ENCODE measurements at regions not wholly inside any gene's neighbourhood (a gene's known extent, or its start where the extent isn't known, plus 50 kb on each side); places are given as distances from the start of the nearest gene placed in this dataset.

DNA sequence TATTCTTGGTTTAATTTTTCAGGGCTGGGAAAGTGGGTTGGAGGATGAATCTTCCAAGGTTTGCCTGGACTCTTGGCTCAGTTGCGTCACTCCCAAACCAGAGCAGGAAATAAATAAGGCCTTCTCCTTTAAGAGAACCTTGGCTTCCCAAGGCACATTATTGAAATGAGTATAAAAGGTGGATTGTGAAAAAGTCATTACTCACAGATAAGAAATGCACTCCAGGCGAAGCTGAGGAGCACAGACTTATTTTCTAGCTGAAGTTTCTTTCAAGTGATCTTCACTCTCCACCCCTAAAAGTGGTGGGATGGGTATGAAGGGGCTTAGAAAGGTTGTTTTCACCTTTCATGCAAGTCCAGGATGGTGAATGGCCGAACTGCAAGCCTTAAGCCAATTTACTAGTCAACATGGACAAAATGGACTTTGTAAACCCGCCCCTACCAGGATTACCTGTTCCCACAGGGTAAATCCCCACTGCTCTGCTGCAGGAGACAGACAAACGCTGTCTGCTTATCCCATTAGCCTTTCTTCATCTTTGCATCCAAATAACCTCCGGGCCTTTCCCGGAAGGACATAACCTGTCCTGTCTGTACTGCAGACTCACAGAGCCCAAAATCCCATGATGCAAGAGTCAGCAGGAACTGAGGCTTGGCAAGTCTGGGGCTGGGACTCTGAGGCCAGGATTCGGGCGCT is 207.6 kb downstream of the BCL11B start:
- Histone ChIP-seq H3K9me3 (ENCODE audit: insufficient read depth, low read depth, low read length) (no peaks in the 10 kb centered on the region), H3K9ac (ENCODE audit: low read depth, low read length) (no peak overlapping the region), H3K4me1 (ENCODE audit: insufficient read depth, low read length) (no peaks in the 10 kb centered on the region), H3K36me3 (ENCODE audit: insufficient read depth, low read depth, low read length) (no peaks in the 10 kb centered on the region), H3K27ac (ENCODE audit: low read length) (no peak overlapping the region), H3K4me3 (ENCODE audit: low read length) (no peak overlapping the region), H3K27me3 (ENCODE audit: insufficient read depth, low read length) (no peaks in the 10 kb centered on the region)

DNA sequence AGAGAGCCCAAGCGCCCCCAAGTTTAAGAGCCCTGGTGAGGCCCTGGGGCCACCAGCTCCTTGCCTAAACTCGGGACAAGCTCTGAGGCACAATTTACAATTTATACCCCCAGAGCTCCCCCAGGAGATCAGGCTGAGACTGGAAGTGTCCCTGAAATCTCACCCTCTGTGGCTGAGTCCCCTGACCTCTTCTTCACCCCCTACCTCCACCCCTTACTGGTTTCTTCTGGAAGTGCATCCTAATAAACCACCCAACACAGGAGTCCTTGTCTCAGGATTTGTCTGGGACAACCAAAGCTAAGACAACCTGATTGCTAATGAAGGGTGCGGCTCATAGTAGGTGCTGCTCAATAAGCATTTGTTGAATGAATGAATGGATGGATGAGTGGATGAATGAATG is 206.4 kb downstream of the BCL11B start:
- Histone ChIP-seq H3K27me3 (ENCODE audit: insufficient read depth, low read length) (no peaks in the 10 kb centered on the region), H3K9ac (ENCODE audit: low read depth, low read length) (no peak overlapping the region), H3K27ac (ENCODE audit: low read length) (no peak overlapping the region), H3K4me3 (ENCODE audit: low read length) (no peak overlapping the region), H3K4me1 (ENCODE audit: insufficient read depth, low read length) (no peaks in the 10 kb centered on the region), H3K9me3 (ENCODE audit: insufficient read depth, low read depth, low read length) (no peaks in the 10 kb centered on the region), H3K36me3 (ENCODE audit: insufficient read depth, low read depth, low read length) (no peaks in the 10 kb centered on the region)

DNA sequence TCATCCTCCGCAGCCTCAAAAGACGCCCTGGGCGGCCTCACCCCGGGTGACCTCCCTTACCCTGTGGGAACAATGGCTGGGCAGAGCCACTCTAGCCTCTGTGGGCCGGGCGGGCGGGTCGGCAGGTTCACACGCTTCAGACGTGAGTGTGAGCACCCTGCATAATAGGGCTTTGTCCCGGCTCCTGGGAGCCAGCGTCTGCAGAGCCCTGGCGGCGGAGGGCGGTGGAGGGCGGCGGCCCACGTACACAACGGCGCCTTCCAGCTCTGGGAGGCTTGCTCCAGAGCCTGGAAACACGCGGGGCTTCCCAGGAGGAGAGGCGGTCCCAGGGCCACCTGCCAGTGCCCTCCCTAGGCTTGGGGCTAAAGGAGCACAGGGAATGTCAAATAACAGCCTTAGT is 205.6 kb downstream of the BCL11B start:
- no peaks in the 10 kb centered on the region for H3K27me3 ChIP-seq (ENCODE audit: insufficient read depth, low read length)
- no peaks in the 10 kb centered on the region for H3K9me3 ChIP-seq (ENCODE audit: insufficient read depth, low read depth, low read length)
- no peak overlapping the region for H3K27ac ChIP-seq (ENCODE audit: low read length)
- H3K4me1 ChIP-seq (ENCODE audit: insufficient read depth, low read length), result no peaks in the 10 kb centered on the region
- no peaks in the 10 kb centered on the region for H3K36me3 ChIP-seq (ENCODE audit: insufficient read depth, low read depth, low read length)
- no peak overlapping the region for H3K9ac ChIP-seq (ENCODE audit: low read depth, low read length)
- no peak overlapping the region for H3K4me3 ChIP-seq (ENCODE audit: low read length)

DNA sequence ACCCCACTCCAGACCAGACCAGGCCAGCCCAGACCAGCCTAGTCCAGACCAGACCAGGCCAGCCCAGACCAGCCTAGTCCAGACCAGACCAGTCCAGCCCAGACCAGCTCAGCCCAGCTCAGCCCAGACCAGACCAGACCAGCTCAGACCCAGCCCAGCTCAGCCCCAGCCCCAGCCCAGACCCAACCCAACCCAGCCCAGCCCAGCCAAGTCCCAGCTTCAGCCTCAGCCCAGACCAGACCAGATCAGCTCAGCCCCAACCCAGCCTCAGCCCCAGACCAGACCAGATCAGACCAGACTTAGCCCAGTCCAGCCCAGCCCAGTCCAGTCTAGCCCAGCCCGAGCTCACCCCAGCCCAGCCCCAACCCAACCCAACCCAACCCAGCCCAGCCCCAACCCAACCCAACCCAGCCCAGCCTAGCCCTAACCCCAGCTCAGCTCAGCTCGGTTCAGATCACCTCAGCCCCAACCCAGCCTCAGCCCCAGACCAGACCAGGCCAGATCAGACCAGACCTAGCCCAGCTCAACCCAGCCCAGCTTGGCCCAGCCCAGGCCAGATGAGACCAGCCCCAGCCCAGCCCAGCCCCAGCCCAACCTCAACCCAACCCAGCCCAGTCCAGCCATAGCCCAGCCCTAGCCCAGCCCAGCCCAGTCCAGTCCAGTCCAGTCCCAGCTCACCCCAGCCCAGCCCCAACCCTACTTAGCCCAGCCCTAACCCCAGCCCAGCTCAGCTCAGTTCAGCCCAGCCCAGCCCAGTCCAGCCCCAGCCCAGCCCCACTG is 204.7 kb downstream of the BCL11B start:
- Histone ChIP-seq H3K9me3 (ENCODE audit: insufficient read depth, low read depth, low read length) (no peaks in the 10 kb centered on the region), H3K27ac (ENCODE audit: low read length) (no peak overlapping the region), H3K9ac (ENCODE audit: low read depth, low read length) (no peak overlapping the region), H3K4me1 (ENCODE audit: insufficient read depth, low read length) (no peaks in the 10 kb centered on the region), H3K27me3 (ENCODE audit: insufficient read depth, low read length) (no peaks in the 10 kb centered on the region), H3K4me3 (ENCODE audit: low read length) (no peak overlapping the region), H3K36me3 (ENCODE audit: insufficient read depth, low read depth, low read length) (no peaks in the 10 kb centered on the region)

DNA sequence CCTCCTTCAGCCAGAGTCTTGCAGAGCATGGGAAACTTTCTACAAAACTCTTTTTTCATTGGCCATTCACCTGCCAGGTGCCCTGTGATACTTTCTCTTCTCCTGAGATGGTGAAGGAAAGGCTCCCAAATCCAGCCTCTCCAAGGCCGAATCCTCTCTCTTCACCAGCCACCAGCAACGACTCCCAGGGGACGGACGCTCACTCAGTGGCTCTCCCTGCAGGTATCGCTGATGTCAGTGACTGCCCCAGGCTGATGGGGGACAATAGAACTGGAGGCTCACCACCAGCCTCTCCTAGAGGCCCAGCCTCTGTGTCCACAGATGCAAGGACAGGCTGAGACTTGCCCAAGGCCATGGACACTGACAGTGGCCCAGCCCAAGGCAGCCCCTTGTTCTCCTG is 204.1 kb downstream of the BCL11B start:
- Histone ChIP-seq H3K4me1 (ENCODE audit: insufficient read depth, low read length) (no peaks in the 10 kb centered on the region), H3K4me3 (ENCODE audit: low read length) (no peak overlapping the region), H3K36me3 (ENCODE audit: insufficient read depth, low read depth, low read length) (no peaks in the 10 kb centered on the region), H3K27ac (ENCODE audit: low read length) (no peak overlapping the region), H3K9me3 (ENCODE audit: insufficient read depth, low read depth, low read length) (no peaks in the 10 kb centered on the region), H3K9ac (ENCODE audit: low read depth, low read length) (no peak overlapping the region), H3K27me3 (ENCODE audit: insufficient read depth, low read length) (no peaks in the 10 kb centered on the region)

DNA sequence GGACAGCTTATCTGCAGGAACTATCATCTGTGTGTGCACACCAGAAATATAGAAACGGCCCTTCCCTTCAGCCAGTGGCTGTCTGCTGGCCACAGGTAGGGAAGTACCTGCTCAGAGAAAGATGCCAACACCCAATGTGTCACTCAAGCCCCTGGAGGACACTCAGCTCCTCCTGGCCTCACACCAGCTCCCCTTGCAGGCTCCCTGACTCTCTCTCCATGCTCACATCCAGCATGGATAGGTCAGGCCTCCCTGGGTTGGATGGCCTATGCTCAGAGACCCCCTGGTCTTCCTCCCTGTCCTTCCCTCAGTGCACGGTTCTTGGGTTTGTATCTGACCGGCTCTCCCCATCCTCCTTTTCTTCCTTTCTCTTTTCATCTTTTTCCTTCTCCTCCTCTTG is 202.1 kb downstream of the BCL11B start:
- Histone ChIP-seq H3K9ac (ENCODE audit: low read depth, low read length) (no peak overlapping the region), H3K36me3 (ENCODE audit: insufficient read depth, low read depth, low read length) (no peaks in the 10 kb centered on the region), H3K4me1 (ENCODE audit: insufficient read depth, low read length) (no peaks in the 10 kb centered on the region), H3K4me3 (ENCODE audit: low read length) (no peak overlapping the region), H3K9me3 (ENCODE audit: insufficient read depth, low read depth, low read length) (no peaks in the 10 kb centered on the region), H3K27me3 (ENCODE audit: insufficient read depth, low read length) (no peaks in the 10 kb centered on the region), H3K27ac (ENCODE audit: low read length) (no peak overlapping the region)

DNA sequence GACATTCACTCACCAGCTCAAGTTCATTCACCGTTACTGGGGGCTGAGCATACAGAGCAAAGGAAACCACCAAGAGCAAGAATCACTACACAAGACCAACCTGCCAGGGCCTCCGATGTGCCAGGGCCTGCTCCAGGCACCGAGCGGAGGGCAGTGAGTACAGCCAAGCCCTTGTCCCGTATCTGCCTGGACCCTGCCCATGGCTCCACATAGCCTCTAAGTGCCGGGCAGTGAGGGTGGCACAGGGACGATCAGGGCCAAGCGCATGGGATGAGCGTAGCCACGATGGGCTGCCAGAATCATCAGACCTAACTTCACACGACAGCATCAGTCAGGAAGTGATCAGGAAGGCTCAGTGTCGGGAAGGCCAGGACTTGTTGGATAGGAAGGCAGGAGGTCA is 199.6 kb downstream of the BCL11B start:
- Histone ChIP-seq H3K4me3 (ENCODE audit: low read length) (no peak overlapping the region), H3K27ac (ENCODE audit: low read length) (no peak overlapping the region), H3K9me3 (ENCODE audit: insufficient read depth, low read depth, low read length) (no peaks in the 10 kb centered on the region), H3K9ac (ENCODE audit: low read depth, low read length) (no peak overlapping the region), H3K36me3 (ENCODE audit: insufficient read depth, low read depth, low read length) (no peaks in the 10 kb centered on the region), H3K4me1 (ENCODE audit: insufficient read depth, low read length) (no peaks in the 10 kb centered on the region), H3K27me3 (ENCODE audit: insufficient read depth, low read length) (no peaks in the 10 kb centered on the region)

DNA sequence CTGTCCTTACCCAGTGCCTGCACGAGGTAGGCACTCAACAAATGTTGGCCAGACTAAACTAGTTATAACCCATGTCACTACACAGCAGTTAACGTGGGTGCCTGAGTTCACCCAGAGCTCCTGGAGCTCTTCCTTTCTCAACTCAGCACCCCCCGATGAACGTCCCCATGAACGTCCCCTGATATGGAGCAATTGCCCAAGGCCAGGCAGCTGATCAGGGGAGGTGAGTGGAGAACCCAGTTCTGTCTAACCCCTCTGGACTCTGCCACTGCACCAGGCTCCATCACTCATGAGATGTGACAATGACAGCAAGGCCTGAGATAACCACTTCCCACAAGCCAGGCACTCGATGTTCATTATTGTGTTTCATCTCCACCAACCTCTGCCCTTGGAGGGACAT is 199.0 kb downstream of the BCL11B start:
- Histone ChIP-seq H3K4me3 (ENCODE audit: low read length) (no peak overlapping the region), H3K36me3 (ENCODE audit: insufficient read depth, low read depth, low read length) (no peaks in the 10 kb centered on the region), H3K4me1 (ENCODE audit: insufficient read depth, low read length) (no peaks in the 10 kb centered on the region), H3K9ac (ENCODE audit: low read depth, low read length) (no peak overlapping the region), H3K27ac (ENCODE audit: low read length) (no peak overlapping the region), H3K27me3 (ENCODE audit: insufficient read depth, low read length) (no peaks in the 10 kb centered on the region), H3K9me3 (ENCODE audit: insufficient read depth, low read depth, low read length) (no peaks in the 10 kb centered on the region)

DNA sequence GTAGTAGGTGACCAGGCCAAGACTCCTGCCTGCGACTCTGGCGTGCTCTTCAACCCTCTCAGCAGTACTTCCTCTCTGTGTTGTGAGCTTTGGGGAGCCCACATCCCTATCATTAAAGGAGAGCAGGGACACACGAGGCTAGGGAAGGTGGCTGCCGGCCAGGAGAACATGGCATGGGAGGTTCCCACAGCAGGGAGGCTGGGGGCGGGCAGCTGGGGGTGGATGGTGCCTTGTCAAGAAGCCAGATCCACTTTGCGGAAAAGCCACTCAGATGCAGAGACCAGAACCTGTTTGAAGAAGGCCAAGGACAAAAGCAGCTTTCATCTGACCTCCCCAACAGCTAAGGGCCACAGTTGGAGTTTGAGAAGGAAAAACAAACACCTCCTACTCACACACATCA is 198.6 kb downstream of the BCL11B start:
- Histone ChIP-seq H3K4me1 (ENCODE audit: insufficient read depth, low read length) (no peaks in the 10 kb centered on the region), H3K4me3 (ENCODE audit: low read length) (no peak overlapping the region), H3K9ac (ENCODE audit: low read depth, low read length) (no peak overlapping the region), H3K36me3 (ENCODE audit: insufficient read depth, low read depth, low read length) (no peaks in the 10 kb centered on the region), H3K27ac (ENCODE audit: low read length) (no peak overlapping the region), H3K27me3 (ENCODE audit: insufficient read depth, low read length) (no peaks in the 10 kb centered on the region), H3K9me3 (ENCODE audit: insufficient read depth, low read depth, low read length) (no peaks in the 10 kb centered on the region)

DNA sequence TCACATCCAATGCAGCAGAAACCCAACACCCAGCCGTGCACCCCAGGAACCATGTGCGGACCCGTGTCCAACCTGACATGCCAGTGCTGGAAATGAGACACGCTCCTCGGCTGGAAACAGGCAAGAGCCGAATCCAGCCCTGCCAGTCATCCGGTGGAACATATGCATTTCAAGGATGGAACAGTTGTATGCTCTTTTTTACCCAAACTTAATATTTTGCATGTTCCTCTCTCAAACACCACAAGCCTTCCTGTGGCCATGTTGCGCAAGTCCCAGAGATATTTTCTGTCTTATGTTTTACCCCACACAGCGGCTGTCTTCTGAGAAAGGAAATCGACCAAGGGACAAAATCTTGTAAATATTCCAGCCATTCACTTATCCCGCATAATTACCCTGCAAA is 196.9 kb downstream of the BCL11B start:
- H3K4me1 ChIP-seq (ENCODE audit: insufficient read depth, low read length), result no peaks in the 10 kb centered on the region
- H3K9me3 ChIP-seq (ENCODE audit: insufficient read depth, low read depth, low read length), result no peaks in the 10 kb centered on the region
- H3K27me3 ChIP-seq (ENCODE audit: insufficient read depth, low read length), result no peaks in the 10 kb centered on the region
- H3K36me3 ChIP-seq (ENCODE audit: insufficient read depth, low read depth, low read length), result no peaks in the 10 kb centered on the region
- no peak overlapping the region for H3K27ac ChIP-seq (ENCODE audit: low read length)
- H3K4me3 ChIP-seq (ENCODE audit: low read length), result no peak overlapping the region
- no peak overlapping the region for H3K9ac ChIP-seq (ENCODE audit: low read depth, low read length)

DNA sequence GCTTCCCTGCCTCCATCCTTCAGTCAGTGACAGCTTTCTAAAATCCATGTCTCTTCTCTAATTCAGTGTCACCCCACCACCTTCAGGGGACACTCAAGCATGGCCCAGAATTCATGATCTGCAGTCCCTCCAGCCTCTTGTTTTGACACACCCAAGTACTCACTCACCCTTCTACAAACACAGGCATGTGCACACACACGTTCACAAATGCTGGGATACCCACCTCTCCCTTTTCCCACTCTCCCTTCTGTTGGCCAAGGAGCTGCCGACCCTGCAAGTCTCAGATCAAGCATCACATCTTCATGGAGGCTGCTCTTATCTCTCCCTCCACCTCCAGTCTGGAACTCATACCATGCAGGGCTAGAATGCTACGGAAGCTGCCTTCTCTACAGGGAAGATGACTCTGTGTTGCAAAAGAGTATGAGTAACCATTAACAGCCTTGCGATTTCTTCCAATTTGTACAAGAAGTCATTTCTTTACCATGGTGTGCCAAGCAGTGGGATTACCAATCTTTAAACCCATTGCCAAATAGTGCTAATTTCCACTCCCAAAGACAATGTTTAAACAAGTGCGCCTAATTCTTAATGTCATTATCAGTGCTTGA is 196.1 kb downstream of the BCL11B start:
- Histone ChIP-seq H3K9me3 (ENCODE audit: insufficient read depth, low read depth, low read length) (peaks cover 7% of the 10 kb centered on the region; the same call in 1 of the 2 replicates), H3K4me1 (ENCODE audit: insufficient read depth, low read length) (no peaks in the 10 kb centered on the region), H3K27ac (ENCODE audit: low read length) (no peak overlapping the region), H3K36me3 (ENCODE audit: insufficient read depth, low read depth, low read length) (no peaks in the 10 kb centered on the region), H3K4me3 (ENCODE audit: low read length) (no peak overlapping the region), H3K27me3 (ENCODE audit: insufficient read depth, low read length) (no peaks in the 10 kb centered on the region), H3K9ac (ENCODE audit: low read depth, low read length) (no peak overlapping the region)
